ENCODE measurements at regions not wholly inside any gene's neighbourhood (a gene's known extent, or its start where the extent isn't known, plus 50 kb on each side); places are given as distances from the start of the nearest gene placed in this dataset.

DNA sequence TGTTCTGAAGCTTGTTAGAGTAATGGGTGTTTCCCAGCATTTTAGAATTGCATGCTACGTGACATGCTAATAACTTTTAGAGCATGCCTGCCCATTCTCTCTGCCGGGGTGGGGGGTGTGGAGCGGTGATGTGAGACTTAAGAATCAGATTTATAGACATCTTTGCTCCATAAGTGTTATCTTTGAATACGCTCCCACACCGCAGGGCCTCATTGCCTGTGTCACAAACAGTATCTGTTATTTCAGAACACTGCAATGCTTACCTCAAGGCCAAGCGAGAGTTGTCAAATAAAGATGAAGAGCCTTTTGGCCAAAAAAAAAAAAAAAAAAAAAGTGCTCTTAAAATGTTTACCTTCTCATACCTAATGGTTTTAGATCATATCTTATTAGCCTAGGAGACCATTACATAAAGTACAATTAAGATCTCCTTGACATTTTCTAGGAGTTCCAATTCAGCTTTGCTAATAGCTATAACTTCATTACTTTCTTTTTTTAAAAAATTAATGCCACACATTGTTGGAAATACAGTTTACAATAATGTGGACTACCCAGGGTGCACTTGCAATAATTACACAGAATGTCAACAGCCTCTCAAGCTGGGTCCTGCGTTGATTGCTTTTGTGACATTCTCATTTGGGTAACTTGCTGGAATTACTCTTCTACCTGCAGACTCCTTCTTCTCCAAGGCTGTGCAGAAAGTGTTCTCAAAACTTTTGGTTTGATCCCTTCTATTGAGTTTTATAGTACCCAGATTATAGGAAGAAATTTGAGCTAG, 525.3 kb downstream of the KLF12 start (continued):
- TF ChIP-seq ZNF610 (tag by site-specific recombination; IDR thresholded peaks at IDR 0.05; ENCODE audit: borderline replicate concordance) = no peak
- peak; percentile 59; the same call in 1 of the 2 replicates for TF ChIP-seq TCF7L2 (IDR thresholded peaks at IDR 0.05; ENCODE audit: borderline replicate concordance, low read depth, low read length)
- TF ChIP-seq KLF8 (tag by site-specific recombination; IDR thresholded peaks at IDR 0.05) = no peak
- TF ChIP-seq, protein P1, sequence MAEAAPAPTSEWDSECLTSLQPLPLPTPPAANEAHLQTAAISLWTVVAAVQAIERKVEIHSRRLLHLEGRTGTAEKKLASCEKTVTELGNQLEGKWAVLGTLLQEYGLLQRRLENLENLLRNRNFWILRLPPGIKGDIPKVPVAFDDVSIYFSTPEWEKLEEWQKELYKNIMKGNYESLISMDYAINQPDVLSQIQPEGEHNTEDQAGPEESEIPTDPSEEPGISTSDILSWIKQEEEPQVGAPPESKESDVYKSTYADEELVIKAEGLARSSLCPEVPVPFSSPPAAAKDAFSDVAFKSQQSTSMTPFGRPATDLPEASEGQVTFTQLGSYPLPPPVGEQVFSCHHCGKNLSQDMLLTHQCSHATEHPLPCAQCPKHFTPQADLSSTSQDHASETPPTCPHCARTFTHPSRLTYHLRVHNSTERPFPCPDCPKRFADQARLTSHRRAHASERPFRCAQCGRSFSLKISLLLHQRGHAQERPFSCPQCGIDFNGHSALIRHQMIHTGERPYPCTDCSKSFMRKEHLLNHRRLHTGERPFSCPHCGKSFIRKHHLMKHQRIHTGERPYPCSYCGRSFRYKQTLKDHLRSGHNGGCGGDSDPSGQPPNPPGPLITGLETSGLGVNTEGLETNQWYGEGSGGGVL (tag by site-specific recombination; IDR thresholded peaks at IDR 0.05) = no peak
- TF ChIP-seq ZBTB48 (tag by site-specific recombination; IDR thresholded peaks at IDR 0.05) = 0 out of 2 replicates have a peak, but pooled peaks have one; percentile 25
- no peak for TF ChIP-seq ZNF555 (tag by site-specific recombination; conservative IDR thresholded peaks at IDR 0.05)
- TF ChIP-seq ZBTB8A (tag by site-specific recombination; IDR thresholded peaks at IDR 0.05) = no peak
- TF ChIP-seq BCL11B (tag by site-specific recombination; IDR thresholded peaks at IDR 0.05; ENCODE audit: low read depth) = no peak
- TF ChIP-seq ZNF112 (tag by site-specific recombination; IDR thresholded peaks at IDR 0.05) = no peak
- TF ChIP-seq ZNF777 (tag by site-specific recombination; IDR thresholded peaks at IDR 0.05; ENCODE audit: borderline replicate concordance) = no peak
- TF ChIP-seq, protein P2, sequence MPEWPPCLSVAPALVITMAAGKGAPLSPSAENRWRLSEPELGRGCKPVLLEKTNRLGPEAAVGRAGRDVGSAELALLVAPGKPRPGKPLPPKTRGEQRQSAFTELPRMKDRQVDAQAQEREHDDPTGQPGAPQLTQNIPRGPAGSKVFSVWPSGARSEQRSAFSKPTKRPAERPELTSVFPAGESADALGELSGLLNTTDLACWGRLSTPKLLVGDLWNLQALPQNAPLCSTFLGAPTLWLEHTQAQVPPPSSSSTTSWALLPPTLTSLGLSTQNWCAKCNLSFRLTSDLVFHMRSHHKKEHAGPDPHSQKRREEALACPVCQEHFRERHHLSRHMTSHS (tag by site-specific recombination; IDR thresholded peaks at IDR 0.05) = no peak
- TF ChIP-seq ZNF677 (tag by site-specific recombination; IDR thresholded peaks at IDR 0.05) = no peak
- no peak for TF ChIP-seq ZNF416 (tag by site-specific recombination; IDR thresholded peaks at IDR 0.05)
- TF ChIP-seq ZNF48 (tag by site-specific recombination; IDR thresholded peaks at IDR 0.05) = no peak
- TF ChIP-seq EGR2 (tag by site-specific recombination; IDR thresholded peaks at IDR 0.05; ENCODE audit: low read depth) = no peak
- no peak for TF ChIP-seq ZNF350 (tag by site-specific recombination; IDR thresholded peaks at IDR 0.05)
- no peak for TF ChIP-seq ZFP69B (tag by site-specific recombination; IDR thresholded peaks at IDR 0.05)
- TF ChIP-seq BCL11A (tag by site-specific recombination; IDR thresholded peaks at IDR 0.05; ENCODE audit: low read depth) = 0 out of 2 replicates have a peak, but pooled peaks have one; percentile 23
- no peak for TF ChIP-seq ZNF670 (tag by site-specific recombination; IDR thresholded peaks at IDR 0.05; ENCODE audit: low read depth)
- no peak for TF ChIP-seq REPIN1 (tag by site-specific recombination; IDR thresholded peaks at IDR 0.05; ENCODE audit: low read depth)
- TF ChIP-seq ZNF571 (tag by site-specific recombination; IDR thresholded peaks at IDR 0.05) = no peak
- TF ChIP-seq ZNF623 (tag by site-specific recombination; IDR thresholded peaks at IDR 0.05) = no peak
- TF ChIP-seq, protein P3, sequence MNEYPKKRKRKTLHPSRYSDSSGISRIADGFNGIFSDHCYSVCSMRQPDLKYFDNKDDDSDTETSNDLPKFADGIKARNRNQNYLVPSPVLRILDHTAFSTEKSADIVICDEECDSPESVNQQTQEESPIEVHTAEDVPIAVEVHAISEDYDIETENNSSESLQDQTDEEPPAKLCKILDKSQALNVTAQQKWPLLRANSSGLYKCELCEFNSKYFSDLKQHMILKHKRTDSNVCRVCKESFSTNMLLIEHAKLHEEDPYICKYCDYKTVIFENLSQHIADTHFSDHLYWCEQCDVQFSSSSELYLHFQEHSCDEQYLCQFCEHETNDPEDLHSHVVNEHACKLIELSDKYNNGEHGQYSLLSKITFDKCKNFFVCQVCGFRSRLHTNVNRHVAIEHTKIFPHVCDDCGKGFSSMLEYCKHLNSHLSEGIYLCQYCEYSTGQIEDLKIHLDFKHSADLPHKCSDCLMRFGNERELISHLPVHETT (tag by site-specific recombination; IDR thresholded peaks at IDR 0.05) = no peak
- TF ChIP-seq ZNF776 (tag by site-specific recombination; IDR thresholded peaks at IDR 0.05; ENCODE audit: borderline replicate concordance) = no peak
- TF ChIP-seq, protein P4, sequence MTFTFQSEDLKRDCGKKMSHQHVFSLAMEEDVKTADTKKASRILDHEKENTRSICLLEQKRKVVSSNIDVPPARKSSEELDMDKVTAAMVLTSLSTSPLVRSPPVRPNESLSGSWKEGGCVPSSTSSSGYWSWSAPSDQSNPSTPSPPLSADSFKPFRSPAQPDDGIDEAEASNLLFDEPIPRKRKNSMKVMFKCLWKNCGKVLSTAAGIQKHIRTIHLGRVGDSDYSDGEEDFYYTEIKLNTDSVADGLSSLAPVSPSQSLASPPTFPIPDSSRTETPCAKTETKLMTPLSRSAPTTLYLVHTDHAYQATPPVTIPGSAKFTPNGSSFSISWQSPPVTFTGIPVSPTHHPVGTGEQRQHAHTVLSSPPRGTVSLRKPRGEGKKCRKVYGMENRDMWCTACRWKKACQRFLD (tag by site-specific recombination; IDR thresholded peaks at IDR 0.05) = no peak
- no peak for TF ChIP-seq ZNF391 (tag by site-specific recombination; IDR thresholded peaks at IDR 0.05; ENCODE audit: borderline replicate concordance, low read depth)
- TF ChIP-seq ZNF621 (tag by site-specific recombination; IDR thresholded peaks at IDR 0.05) = no peak
- TF ChIP-seq ZEB2 (tag by site-specific recombination; IDR thresholded peaks at IDR 0.05) = no peak
- TF ChIP-seq, protein P5, sequence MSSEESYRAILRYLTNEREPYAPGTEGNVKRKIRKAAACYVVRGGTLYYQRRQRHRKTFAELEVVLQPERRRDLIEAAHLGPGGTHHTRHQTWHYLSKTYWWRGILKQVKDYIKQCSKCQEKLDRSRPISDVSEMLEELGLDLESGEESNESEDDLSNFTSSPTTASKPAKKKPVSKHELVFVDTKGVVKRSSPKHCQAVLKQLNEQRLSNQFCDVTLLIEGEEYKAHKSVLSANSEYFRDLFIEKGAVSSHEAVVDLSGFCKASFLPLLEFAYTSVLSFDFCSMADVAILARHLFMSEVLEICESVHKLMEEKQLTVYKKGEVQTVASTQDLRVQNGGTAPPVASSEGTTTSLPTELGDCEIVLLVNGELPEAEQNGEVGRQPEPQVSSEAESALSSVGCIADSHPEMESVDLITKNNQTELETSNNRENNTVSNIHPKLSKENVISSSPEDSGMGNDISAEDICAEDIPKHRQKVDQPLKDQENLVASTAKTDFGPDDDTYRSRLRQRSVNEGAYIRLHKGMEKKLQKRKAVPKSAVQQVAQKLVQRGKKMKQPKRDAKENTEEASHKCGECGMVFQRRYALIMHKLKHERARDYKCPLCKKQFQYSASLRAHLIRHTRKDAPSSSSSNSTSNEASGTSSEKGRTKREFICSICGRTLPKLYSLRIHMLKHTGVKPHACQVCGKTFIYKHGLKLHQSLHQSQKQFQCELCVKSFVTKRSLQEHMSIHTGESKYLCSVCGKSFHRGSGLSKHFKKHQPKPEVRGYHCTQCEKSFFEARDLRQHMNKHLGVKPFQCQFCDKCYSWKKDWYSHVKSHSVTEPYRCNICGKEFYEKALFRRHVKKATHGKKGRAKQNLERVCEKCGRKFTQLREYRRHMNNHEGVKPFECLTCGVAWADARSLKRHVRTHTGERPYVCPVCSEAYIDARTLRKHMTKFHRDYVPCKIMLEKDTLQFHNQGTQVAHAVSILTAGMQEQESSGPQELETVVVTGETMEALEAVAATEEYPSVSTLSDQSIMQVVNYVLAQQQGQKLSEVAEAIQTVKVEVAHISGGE (tag by site-specific recombination; conservative IDR thresholded peaks at IDR 0.05; ENCODE audit: low read depth) = no peak
- TF ChIP-seq ZNF501 (tag by site-specific recombination; IDR thresholded peaks at IDR 0.05) = no peak
- TF ChIP-seq ZNF530 (tag by site-specific recombination; IDR thresholded peaks at IDR 0.05; ENCODE audit: low read depth) = no peak
- TF ChIP-seq HOXC10 (CRISPR knock-in tag; IDR thresholded peaks at IDR 0.05) = no peak
- TF ChIP-seq FEZF1 (tag by site-specific recombination; IDR thresholded peaks at IDR 0.05) = peak; percentile 58; the same call in 1 of the 2 replicates

Measured in HEK293 (cell line).